ENCODE measurements at regions not wholly inside any gene's neighbourhood (a gene's known extent, or its start where the extent isn't known, plus 50 kb on each side); places are given as distances from the start of the nearest gene placed in this dataset.

DNA sequence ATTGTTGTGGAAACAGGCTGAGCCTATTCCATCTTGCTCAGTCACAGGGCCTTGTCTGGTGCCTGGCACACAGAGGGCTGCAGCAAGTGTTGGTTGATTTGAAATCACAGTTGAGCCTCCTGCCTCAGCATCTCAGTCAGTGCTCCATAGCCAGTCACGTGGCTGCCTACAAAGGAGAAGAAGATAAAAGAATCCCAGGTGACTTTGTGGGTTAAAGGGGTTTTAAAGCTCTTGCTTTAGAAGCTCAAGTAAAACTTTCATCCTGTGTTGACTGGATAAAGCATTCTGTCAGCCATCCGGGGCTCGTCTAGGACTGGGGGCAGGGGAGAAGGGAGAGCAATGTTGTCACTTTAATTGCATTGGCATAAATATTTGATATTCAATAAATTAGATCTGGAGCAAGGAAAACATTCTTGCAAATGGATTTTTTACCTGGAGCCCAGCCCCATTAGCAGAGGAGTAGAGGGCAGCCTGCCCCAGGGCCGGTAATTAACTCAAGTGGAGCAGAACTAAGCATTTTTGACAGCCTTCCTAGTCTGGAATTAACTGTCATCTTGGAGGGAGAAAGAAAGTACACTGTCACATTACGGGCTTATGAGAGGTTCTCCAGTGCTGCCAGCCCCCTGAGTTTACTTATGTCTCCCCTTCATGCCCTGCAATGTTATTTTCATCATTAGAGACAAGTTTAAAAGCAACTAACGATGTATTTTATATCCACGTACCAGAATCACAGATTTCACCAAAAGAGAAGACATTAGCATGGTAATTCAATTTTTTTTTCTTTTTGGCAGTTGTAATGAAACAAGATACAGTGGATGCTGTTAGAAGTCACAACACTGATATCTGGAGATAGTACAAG is 71.7 kb upstream of the GTSF1L start:
- H3K27me3 ChIP-seq (ENCODE audit: insufficient read depth) = no peaks in the 10 kb centered on the region
- no peak overlapping the region for H2AFZ ChIP-seq
- H3K27ac ChIP-seq (ENCODE audit: low read depth) = no peak overlapping the region
- H3K9me2 ChIP-seq (ENCODE audit: insufficient read depth) = 0 out of 2 replicates have a peak, but pooled peaks cover 3% of the 10 kb centered on the region
- H3K4me1 ChIP-seq (ENCODE audit: insufficient read depth) = no peaks in the 10 kb centered on the region
- H3K9me3 Mint-ChIP-seq = peaks cover 25% of the 10 kb centered on the region
- no peaks in the 10 kb centered on the region for H4K20me1 ChIP-seq (replicated peaks; ENCODE audit: insufficient read depth)
- no peaks in the 10 kb centered on the region for H3K4me1 Mint-ChIP-seq
- no peak overlapping the region for H3K27ac Mint-ChIP-seq
- TF ChIP-seq NANOG (IDR thresholded peaks at IDR 0.05; ENCODE audit: borderline replicate concordance) (no peak), JUNB (IDR thresholded peaks at IDR 0.05; ENCODE audit: unreplicated experiment) (no peak), ZNF331 (CRISPR knock-in tag; IDR thresholded peaks at IDR 0.05; ENCODE audit: low read depth) (no peak), ETS1 (IDR thresholded peaks at IDR 0.05) (no peak), POLR2AphosphoS5 (IDR thresholded peaks at IDR 0.05; ENCODE audit: low read depth) (no peak), ZNF114 (CRISPR knock-in tag; IDR thresholded peaks at IDR 0.05) (no peak), EZH2phosphoT487 (IDR thresholded peaks at IDR 0.05; ENCODE audit: unreplicated experiment) (no peak), EZH2 (IDR thresholded peaks at IDR 0.05; ENCODE audit: low read depth, unreplicated experiment) (no peak), STAT1 (IDR thresholded peaks at IDR 0.05; ENCODE audit: unreplicated experiment) (no peak), CREB1 (CRISPR knock-in tag; IDR thresholded peaks at IDR 0.05; ENCODE audit: low read depth) (no peak), CTCF (conservative IDR thresholded peaks at IDR 0.05; ENCODE audit: low read depth in 2 of 2) (no peak)
- TF ChIP-seq, protein P1, sequence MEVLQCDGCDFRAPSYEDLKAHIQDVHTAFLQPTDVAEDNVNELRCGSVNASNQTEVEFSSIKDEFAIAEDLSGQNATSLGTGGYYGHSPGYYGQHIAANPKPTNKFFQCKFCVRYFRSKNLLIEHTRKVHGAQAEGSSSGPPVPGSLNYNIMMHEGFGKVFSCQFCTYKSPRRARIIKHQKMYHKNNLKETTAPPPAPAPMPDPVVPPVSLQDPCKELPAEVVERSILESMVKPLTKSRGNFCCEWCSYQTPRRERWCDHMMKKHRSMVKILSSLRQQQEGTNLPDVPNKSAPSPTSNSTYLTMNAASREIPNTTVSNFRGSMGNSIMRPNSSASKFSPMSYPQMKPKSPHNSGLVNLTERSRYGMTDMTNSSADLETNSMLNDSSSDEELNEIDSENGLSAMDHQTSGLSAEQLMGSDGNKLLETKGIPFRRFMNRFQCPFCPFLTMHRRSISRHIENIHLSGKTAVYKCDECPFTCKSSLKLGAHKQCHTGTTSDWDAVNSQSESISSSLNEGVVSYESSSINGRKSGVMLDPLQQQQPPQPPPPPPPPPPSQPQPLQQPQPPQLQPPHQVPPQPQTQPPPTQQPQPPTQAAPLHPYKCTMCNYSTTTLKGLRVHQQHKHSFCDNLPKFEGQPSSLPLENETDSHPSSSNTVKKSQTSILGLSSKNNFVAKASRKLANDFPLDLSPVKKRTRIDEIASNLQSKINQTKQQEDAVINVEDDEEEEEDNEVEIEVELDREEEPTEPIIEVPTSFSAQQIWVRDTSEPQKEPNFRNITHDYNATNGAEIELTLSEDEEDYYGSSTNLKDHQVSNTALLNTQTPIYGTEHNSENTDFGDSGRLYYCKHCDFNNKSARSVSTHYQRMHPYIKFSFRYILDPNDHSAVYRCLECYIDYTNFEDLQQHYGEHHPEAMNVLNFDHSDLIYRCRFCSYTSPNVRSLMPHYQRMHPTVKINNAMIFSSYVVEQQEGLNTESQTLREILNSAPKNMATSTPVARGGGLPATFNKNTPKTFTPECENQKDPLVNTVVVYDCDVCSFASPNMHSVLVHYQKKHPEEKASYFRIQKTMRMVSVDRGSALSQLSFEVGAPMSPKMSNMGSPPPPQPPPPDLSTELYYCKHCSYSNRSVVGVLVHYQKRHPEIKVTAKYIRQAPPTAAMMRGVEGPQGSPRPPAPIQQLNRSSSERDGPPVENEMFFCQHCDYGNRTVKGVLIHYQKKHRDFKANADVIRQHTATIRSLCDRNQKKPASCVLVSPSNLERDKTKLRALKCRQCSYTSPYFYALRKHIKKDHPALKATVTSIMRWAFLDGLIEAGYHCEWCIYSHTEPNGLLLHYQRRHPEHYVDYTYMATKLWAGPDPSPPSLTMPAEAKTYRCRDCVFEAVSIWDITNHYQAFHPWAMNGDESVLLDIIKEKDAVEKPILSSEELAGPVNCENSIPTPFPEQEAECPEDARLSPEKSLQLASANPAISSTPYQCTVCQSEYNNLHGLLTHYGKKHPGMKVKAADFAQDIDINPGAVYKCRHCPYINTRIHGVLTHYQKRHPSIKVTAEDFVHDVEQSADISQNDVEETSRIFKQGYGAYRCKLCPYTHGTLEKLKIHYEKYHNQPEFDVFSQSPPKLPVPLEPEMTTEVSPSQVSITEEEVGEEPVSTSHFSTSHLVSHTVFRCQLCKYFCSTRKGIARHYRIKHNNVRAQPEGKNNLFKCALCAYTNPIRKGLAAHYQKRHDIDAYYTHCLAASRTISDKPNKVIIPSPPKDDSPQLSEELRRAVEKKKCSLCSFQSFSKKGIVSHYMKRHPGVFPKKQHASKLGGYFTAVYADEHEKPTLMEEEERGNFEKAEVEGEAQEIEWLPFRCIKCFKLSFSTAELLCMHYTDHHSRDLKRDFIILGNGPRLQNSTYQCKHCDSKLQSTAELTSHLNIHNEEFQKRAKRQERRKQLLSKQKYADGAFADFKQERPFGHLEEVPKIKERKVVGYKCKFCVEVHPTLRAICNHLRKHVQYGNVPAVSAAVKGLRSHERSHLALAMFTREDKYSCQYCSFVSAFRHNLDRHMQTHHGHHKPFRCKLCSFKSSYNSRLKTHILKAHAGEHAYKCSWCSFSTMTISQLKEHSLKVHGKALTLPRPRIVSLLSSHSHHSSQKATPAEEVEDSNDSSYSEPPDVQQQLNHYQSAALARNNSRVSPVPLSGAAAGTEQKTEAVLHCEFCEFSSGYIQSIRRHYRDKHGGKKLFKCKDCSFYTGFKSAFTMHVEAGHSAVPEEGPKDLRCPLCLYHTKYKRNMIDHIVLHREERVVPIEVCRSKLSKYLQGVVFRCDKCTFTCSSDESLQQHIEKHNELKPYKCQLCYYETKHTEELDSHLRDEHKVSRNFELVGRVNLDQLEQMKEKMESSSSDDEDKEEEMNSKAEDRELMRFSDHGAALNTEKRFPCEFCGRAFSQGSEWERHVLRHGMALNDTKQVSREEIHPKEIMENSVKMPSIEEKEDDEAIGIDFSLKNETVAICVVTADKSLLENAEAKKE (CRISPR knock-in tag; IDR thresholded peaks at IDR 0.05) = no peak
- TF ChIP-seq, protein P2, sequence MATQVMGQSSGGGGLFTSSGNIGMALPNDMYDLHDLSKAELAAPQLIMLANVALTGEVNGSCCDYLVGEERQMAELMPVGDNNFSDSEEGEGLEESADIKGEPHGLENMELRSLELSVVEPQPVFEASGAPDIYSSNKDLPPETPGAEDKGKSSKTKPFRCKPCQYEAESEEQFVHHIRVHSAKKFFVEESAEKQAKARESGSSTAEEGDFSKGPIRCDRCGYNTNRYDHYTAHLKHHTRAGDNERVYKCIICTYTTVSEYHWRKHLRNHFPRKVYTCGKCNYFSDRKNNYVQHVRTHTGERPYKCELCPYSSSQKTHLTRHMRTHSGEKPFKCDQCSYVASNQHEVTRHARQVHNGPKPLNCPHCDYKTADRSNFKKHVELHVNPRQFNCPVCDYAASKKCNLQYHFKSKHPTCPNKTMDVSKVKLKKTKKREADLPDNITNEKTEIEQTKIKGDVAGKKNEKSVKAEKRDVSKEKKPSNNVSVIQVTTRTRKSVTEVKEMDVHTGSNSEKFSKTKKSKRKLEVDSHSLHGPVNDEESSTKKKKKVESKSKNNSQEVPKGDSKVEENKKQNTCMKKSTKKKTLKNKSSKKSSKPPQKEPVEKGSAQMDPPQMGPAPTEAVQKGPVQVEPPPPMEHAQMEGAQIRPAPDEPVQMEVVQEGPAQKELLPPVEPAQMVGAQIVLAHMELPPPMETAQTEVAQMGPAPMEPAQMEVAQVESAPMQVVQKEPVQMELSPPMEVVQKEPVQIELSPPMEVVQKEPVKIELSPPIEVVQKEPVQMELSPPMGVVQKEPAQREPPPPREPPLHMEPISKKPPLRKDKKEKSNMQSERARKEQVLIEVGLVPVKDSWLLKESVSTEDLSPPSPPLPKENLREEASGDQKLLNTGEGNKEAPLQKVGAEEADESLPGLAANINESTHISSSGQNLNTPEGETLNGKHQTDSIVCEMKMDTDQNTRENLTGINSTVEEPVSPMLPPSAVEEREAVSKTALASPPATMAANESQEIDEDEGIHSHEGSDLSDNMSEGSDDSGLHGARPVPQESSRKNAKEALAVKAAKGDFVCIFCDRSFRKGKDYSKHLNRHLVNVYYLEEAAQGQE (IDR thresholded peaks at IDR 0.05; ENCODE audit: unreplicated experiment) = no peak
- H3F3A ChIP-seq (replicated peaks; ENCODE audit: low read depth) = no peaks in the 10 kb centered on the region
- H3K4me3 ChIP-seq = no peak overlapping the region
- no peaks in the 10 kb centered on the region for H3K36me3 Mint-ChIP-seq (ENCODE audit: low read depth)
- no peaks in the 10 kb centered on the region for H3K79me2 ChIP-seq (replicated peaks; ENCODE audit: insufficient read depth)
- peaks cover 1% of the 10 kb centered on the region for H3K27me3 Mint-ChIP-seq (ENCODE audit: insufficient read depth, low read depth, poor library complexity)
- H3K4me3 Mint-ChIP-seq = no peak overlapping the region
- no peak overlapping the region for H3K4me2 ChIP-seq
- no peaks in the 10 kb centered on the region for H3K36me3 ChIP-seq (ENCODE audit: insufficient read depth)
- ATAC-seq = no peak
- DNase-seq (ENCODE audit: low spot score) = no peak
